ENCODE measurements at regions not wholly inside any gene's neighbourhood (a gene's known extent, or its start where the extent isn't known, plus 50 kb on each side); places are given as distances from the start of the nearest gene placed in this dataset.

DNA sequence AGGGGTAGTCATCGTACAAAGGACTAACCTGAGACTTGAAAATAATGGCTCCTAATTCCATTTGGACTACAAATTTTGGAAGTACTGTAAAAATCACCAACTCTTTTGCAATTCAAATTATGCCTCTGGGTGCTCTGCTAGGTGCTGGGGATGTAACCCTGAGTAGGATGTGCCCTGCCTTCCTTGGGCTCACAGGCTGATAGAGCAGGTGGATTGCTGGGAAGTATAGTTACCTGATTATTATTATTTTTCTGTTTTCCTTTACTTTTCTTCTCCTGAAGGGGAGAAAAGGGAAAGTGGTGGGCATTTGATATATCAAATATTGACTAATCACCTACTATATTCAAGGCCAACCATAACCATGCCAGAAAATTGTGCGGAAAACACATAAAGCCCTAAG, 119.3 kb upstream of the RIOK3 start:
- H3K9me3 Mint-ChIP-seq: peaks cover 2% of the 10 kb centered on the region
- H3K27ac Mint-ChIP-seq: no peak overlapping the region
- no peak for DNase-seq

DNA sequence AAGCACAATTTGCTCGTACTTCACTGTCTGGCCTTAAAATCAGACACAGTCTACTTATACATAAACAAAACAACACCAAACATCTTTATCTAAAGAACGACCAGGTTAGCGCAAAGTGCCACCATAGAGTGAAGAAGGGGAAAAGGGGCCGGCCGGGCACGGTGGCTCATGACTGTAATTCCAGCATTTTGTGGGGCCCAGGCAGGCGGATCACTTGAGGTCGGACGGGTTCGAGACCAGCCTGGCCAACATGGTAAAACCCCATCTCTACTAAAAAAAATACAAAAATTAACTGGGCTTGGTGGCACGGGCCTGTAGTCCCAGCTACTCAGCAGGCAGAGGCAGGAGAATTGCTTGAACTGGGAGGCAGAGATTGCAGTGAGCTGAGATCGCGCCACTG, 118.5 kb upstream of the RIOK3 start:
- no peak for DNase-seq
- Mint-ChIP-seq H3K4me1 (no peaks in the 10 kb centered on the region), H3K9me3 (no peaks in the 10 kb centered on the region), H3K36me3 (peaks cover 21% of the 10 kb centered on the region), H3K4me3 (no peak overlapping the region), H3K27me3 (no peaks in the 10 kb centered on the region), H3K27ac (no peak overlapping the region)

More for the DNA sequence above, 119.3 kb upstream of the RIOK3 start:
- no peaks in the 10 kb centered on the region for H3K4me1 Mint-ChIP-seq
- no peak overlapping the region for H3K4me3 Mint-ChIP-seq
- H3K27me3 Mint-ChIP-seq: no peaks in the 10 kb centered on the region
- peaks cover 28% of the 10 kb centered on the region for H3K36me3 Mint-ChIP-seq

DNA sequence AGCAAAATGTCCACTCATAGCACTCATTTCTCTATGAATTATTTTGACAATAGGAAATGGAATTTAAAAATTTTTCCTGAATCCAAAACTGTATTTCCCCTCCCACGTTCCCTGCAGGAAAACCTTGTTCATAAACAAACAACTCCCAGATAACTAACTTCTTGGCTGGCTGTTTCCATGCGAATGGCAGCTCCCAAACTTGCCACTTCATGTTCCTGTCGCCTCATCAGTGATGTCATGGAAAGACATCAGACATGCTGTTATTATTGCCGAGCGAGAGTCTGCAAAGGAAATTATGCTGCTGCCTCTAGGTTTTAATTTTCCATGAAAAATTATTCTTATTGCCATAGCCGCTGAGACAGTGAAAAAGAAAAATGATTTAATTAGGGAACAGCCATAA, 117.0 kb upstream of the RIOK3 start:
- H3K4me1 Mint-ChIP-seq: no peaks in the 10 kb centered on the region
- H3K27ac Mint-ChIP-seq: no peak overlapping the region
- H3K27me3 Mint-ChIP-seq: no peaks in the 10 kb centered on the region
- no peak overlapping the region for H3K4me3 Mint-ChIP-seq
- no peak for DNase-seq
- no peaks in the 10 kb centered on the region for H3K9me3 Mint-ChIP-seq
- H3K36me3 Mint-ChIP-seq: peaks cover 11% of the 10 kb centered on the region

DNA sequence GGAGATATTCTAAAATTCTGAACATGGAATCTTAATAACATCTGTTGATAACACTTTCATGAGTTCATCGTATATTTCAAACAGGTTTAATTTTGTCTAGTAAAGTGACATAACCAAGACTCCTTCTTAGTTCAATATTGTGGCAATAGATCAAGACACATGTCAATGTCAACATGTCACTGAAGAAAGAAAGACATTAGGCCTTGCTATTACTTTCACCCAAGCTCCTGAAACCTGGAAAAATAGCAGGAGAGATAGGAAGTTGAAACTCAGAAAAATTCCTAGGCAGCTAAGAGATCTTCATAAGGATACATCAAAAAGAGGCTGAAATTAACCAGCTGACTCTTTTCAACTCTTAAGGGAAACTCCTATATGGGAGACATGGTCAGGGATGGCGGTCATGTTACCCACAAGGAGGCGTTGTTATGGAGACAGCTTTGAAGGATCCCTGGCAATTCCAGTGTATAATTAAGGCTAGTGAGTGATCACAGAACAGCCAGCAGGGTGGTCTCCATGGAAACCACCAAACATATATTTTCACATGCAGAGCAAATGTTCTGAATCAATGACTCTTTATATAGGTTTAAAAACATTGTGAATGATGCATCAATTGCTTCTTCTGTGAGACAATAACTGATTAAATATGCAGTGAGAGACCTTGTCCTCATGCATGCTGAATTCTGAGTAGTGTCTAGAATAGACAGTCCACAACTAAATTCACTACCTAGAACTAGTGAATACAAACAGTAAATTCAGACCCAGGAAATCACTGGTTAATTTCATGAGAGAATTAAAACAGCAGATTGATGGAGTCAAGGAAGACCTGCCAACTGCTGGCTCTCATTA, 115.3 kb upstream of the RIOK3 start:
- Mint-ChIP-seq H3K36me3 (peaks cover 11% of the 10 kb centered on the region), H3K27me3 (no peaks in the 10 kb centered on the region), H3K27ac (no peak overlapping the region), H3K9me3 (no peaks in the 10 kb centered on the region), H3K4me1 (peaks cover 8% of the 10 kb centered on the region), H3K4me3 (no peak overlapping the region)
- no peak for DNase-seq

DNA sequence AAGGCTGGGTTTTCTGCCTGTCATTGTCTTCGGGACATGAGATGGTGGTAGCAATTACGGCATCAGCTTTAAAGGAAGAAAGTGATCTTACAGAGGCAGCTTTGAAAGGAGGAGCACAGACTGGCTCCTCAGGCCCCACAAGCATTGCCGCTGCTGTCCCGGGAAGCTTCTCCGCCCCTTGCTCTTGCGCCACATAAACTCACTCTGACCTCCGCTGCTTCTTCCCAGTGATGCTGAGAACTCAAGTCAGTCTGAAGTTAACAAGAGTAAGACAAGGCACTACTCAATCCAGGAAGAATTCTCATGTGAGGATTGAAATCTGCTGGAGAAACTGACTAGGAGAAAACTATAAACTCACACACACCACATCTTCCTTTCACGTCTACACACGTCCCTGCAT, 112.4 kb upstream of the RIOK3 start:
- Mint-ChIP-seq H3K9me3 (no peaks in the 10 kb centered on the region), H3K27ac (peak overlapping the region; percentile 0)

DNA sequence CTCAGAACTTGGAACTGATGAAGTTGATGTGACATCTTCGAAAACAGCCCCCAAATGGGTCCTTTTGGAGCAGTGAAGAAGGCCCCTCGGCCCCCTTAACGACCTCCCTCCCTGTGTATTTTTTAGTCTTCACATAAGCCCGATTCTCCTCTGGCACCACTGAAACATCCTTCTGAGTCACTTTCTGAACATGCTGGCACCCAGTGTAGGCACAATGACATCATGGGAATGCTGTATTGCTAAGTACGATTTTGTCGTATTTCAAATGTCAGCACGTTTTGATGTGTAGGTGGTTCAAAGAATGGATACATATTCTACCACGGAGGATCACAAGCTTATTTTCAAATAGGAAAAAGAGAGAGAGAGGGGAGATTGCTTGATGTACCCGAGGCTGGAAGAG, 111.7 kb upstream of the RIOK3 start:
- Mint-ChIP-seq H3K9me3 (no peaks in the 10 kb centered on the region), H3K4me1 (peaks cover 9% of the 10 kb centered on the region), H3K4me3 (no peak overlapping the region), H3K36me3 (peaks cover 21% of the 10 kb centered on the region), H3K27me3 (no peaks in the 10 kb centered on the region), H3K27ac (peak overlapping the region; percentile 18)
- DNase-seq: no peak

More for the DNA sequence above, 112.4 kb upstream of the RIOK3 start:
- Mint-ChIP-seq H3K27me3 (no peaks in the 10 kb centered on the region), H3K4me1 (peaks cover 9% of the 10 kb centered on the region), H3K36me3 (peaks cover 22% of the 10 kb centered on the region), H3K4me3 (no peak overlapping the region)
- no peak for DNase-seq

DNA sequence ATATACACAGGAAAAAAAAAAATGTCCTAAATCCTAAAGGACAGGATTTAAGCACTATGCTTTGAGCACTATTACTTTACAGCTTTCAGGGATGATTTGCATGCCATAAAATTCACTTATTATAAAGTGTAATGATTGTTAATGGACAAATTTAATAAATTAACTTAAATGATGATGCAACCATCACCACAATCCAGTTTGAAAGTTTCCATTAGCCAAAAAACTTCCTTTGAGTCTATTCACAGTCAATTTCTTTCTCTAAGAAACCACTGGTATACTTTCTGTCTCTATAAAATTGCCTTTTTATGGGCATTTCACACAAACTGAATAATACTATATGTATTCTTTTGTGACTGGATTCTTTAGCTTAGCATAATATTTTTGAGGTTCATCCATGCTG, 111.1 kb upstream of the RIOK3 start:
- Mint-ChIP-seq H3K4me3 (no peak overlapping the region), H3K27me3 (no peaks in the 10 kb centered on the region), H3K27ac (no peak overlapping the region)

DNA sequence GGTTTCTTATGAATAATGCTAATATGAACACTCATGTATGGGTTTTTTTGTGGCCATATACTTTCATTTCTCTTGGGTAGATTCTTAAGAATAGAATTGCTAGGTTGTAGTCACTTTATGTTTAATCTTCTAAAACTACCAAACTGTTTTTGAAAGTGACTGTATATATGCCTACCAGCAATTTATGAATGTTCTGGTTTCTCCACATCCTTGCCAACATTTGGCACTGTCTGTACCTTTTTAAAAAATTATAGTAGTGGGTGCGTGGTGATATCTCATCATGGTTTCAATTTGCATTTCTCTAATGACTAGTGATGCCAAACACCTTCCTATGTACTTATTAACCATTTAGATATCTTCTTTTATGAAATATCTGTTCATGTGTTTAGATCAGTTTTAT, 110.6 kb upstream of the RIOK3 start:
- Mint-ChIP-seq H3K27ac (no peak overlapping the region), H3K4me3 (no peak overlapping the region), H3K9me3 (no peaks in the 10 kb centered on the region), H3K36me3 (peaks cover 19% of the 10 kb centered on the region), H3K4me1 (peaks cover 9% of the 10 kb centered on the region), H3K27me3 (no peaks in the 10 kb centered on the region)
- DNase-seq: no peak

More for the DNA sequence above, 111.1 kb upstream of the RIOK3 start:
- DNase-seq: no peak
- H3K4me1 Mint-ChIP-seq: peaks cover 9% of the 10 kb centered on the region
- H3K9me3 Mint-ChIP-seq: no peaks in the 10 kb centered on the region
- H3K36me3 Mint-ChIP-seq: peaks cover 16% of the 10 kb centered on the region

DNA sequence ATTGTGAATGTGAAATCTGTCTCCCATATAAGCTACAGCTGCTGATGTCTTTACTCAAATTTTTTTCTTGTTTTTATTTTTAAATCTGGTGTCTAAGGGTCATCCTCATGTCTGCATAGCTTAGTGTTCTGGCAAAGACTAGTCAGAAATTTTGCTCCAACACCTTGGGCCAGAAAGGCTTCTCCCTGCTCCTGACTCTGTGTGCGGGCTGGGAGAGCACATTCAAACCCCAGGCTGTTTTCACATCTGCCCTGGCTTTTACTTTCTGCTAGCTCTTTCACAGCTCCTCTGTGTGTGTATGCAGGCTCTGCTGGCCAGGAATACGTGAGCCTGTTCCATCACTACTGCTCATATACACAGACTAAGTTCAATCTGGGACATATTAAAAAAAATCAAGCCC, 102.9 kb upstream of the RIOK3 start:
- no peaks in the 10 kb centered on the region for H3K27me3 Mint-ChIP-seq
- H3K9me3 Mint-ChIP-seq: peaks cover 7% of the 10 kb centered on the region
- no peak overlapping the region for H3K4me3 Mint-ChIP-seq
- DNase-seq: no peak
- H3K36me3 Mint-ChIP-seq: peaks cover 56% of the 10 kb centered on the region
- no peak overlapping the region for H3K27ac Mint-ChIP-seq
- H3K4me1 Mint-ChIP-seq: no peaks in the 10 kb centered on the region

DNA sequence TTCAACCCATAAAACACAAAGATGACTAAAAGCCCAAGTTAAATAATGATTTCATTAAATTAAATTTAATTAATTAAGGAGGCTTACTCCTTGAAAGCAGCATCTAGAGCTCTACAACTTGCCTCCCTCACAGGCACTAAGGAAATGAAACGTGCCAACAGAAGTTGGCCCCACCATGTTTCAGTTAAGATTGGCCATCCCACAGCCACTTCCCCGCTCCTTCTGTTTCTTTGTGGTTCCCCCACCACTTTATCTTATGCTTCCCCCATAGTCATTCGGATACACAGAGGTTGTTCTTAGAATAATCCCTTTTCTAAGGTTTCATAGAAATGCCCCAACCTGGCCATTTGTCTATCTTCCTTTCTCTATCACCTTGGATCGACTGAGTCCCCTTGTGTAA, 101.6 kb upstream of the RIOK3 start:
- no peak overlapping the region for H3K27ac Mint-ChIP-seq
- peaks cover 54% of the 10 kb centered on the region for H3K36me3 Mint-ChIP-seq
- no peaks in the 10 kb centered on the region for H3K27me3 Mint-ChIP-seq
- no peak overlapping the region for H3K4me3 Mint-ChIP-seq
- DNase-seq: no peak
- H3K9me3 Mint-ChIP-seq: peaks cover 7% of the 10 kb centered on the region
- no peaks in the 10 kb centered on the region for H3K4me1 Mint-ChIP-seq

DNA sequence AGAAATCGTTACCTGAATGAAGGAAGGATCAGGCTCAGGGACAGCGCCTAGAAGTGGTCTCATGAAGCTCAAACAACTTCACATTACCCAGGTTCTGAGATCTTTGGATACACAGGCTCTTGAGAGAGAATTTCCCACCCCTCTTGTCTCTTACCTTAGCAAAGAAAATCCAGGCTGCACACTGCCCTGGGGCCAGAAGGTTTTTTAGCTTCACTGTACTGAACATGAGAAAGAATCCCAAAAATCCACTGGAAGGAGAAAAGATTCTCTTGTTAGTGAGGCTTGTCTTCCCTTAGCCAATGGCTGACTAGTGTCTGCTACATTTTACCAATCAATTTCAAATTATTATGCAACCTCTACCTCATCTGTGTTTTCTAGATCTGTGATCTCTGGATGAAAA, 101.0 kb upstream of the RIOK3 start:
- Mint-ChIP-seq H3K36me3 (peaks cover 54% of the 10 kb centered on the region), H3K9me3 (peaks cover 7% of the 10 kb centered on the region), H3K27ac (no peak overlapping the region), H3K4me1 (no peaks in the 10 kb centered on the region), H3K4me3 (no peak overlapping the region), H3K27me3 (no peaks in the 10 kb centered on the region)
- DNase-seq: no peak

DNA sequence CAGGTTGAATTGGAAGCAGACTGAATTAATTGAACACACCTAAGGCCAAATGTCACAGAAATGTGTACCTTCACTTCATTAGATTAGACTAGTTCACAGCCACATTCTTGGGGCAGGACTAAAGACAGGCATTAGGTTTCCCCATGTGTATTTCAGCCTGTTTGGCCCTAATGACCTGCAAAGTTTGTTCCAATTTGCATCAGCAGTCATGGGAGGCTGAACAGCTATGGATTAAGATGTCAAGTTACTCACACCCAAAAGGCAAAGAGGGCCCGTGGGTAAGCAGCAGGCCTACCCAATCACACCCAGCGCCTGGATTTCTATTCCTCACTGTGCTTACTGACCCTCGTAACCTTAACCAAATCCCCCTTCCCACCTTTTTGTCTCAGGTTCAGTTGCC, 99.6 kb upstream of the RIOK3 start:
- Mint-ChIP-seq H3K9me3 (peaks cover 7% of the 10 kb centered on the region), H3K4me3 (no peak overlapping the region), H3K36me3 (peaks cover 55% of the 10 kb centered on the region), H3K27me3 (no peaks in the 10 kb centered on the region), H3K4me1 (peaks cover 4% of the 10 kb centered on the region), H3K27ac (no peak overlapping the region)
- DNase-seq: no peak

DNA sequence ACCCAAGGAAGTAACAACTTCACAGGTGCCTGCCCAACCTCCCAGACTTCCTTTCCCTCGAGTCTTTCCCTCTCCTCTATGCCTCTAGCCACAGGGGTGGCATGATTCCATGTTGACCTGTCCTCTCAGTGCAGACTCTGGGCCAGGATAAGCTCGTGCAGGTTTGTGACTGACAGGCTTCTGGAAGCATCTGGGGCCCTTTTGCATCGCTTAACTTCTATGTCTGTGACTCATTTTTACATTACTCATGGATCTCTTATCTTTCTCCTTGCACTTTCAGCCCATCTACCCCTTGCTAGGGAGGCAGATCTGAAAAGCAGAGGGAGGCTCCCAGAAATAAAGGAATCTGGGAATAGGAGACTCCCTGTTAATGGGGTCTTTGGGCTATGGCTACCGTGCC, 98.5 kb upstream of the RIOK3 start:
- Mint-ChIP-seq H3K4me3 (no peak overlapping the region), H3K27me3 (no peaks in the 10 kb centered on the region), H3K9me3 (peaks cover 7% of the 10 kb centered on the region), H3K4me1 (peaks cover 13% of the 10 kb centered on the region), H3K27ac (no peak overlapping the region), H3K36me3 (peaks cover 45% of the 10 kb centered on the region)
- no peak for DNase-seq

DNA sequence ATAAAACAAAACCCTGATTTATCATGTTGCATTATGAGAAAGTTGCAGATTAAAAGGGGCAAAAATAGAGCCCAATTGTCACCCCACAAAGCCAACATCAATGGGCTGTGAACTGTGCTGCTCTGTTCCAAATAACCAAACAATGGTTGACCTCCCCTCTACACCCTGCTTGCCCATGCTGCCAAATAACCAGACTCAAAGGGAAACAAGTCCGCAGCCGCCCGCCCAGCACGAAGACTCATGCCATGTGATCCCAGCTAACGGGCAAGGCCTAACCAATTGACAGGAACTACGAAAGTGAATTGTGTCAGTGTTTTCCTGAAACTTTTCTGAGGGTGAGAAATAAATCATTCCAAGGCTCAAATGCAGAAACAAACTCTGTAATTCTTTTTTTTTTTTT, 97.9 kb upstream of the RIOK3 start:
- no peak overlapping the region for H3K27ac Mint-ChIP-seq
- no peaks in the 10 kb centered on the region for H3K27me3 Mint-ChIP-seq
- H3K36me3 Mint-ChIP-seq: peaks cover 42% of the 10 kb centered on the region
- no peak overlapping the region for H3K4me3 Mint-ChIP-seq
- peaks cover 1% of the 10 kb centered on the region for H3K9me3 Mint-ChIP-seq
- DNase-seq: no peak
- H3K4me1 Mint-ChIP-seq: peaks cover 14% of the 10 kb centered on the region

DNA sequence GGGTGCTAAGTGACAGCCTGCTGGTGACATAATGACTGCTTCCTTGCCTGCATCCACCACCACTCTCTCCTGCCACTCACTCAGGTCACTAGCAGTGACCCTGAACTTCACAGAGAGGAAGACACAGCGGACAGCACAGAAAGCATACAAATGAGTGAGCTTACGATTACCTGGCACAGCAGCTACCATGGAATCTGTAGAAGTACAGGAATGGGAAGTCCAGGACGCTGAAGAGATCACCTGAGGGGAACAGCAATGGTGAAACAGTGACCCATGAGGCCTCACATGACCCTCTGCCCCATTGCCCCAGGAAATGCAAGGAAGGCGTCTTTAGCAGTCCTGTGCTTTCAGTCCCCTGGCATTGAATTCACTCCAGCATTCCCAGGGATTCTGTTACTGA, 96.7 kb upstream of the RIOK3 start:
- H3K27ac Mint-ChIP-seq: no peak overlapping the region
- H3K4me1 Mint-ChIP-seq: peaks cover 14% of the 10 kb centered on the region

DNA sequence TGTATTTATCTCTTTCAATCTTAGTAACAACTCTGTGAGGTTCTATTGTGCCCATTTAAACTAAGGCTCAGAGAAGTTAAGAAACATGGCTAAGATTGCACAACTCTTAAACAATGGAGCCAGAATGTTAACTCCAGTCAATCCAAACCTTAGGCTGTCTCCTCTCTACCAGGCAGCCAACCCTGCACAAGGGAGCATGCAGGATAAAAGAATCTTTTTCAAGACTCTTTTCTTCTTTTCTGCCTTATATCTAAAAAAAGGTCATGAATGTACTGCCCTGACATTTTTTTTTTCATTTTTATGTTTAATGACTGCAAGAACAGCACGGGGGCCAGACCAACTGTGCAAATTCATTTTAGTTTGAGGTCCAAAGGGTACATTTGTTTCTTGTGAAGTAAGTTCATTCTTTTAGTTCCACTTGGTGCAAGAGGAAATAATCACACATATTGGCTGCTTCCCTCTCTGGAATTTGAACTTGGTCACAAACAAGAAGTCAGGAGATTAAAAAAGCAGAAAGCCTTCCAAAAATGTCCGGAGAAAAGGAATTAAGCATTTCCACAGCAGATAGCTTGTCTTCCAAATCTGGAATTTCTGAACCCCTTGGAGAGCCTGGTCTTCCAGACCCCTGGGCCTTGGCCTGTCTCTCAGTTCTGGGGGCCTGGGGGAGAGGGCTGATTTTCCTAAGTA, 96.0 kb upstream of the RIOK3 start:
- DNase-seq: no peak
- Mint-ChIP-seq H3K27ac (no peak overlapping the region), H3K9me3 (peaks cover 3% of the 10 kb centered on the region), H3K4me3 (no peak overlapping the region), H3K4me1 (peaks cover 14% of the 10 kb centered on the region), H3K27me3 (no peaks in the 10 kb centered on the region), H3K36me3 (peaks cover 28% of the 10 kb centered on the region)

More for the DNA sequence above, 96.7 kb upstream of the RIOK3 start:
- Mint-ChIP-seq H3K36me3 (peaks cover 35% of the 10 kb centered on the region), H3K27me3 (no peaks in the 10 kb centered on the region), H3K4me3 (no peak overlapping the region), H3K9me3 (peaks cover 3% of the 10 kb centered on the region)
- DNase-seq: no peak

Measured in activated naive CD8-positive, alpha-beta T cell treated with anti-CD3 and anti-CD28 coated beads for 36 hours (primary cell).